WTC11 (cell line): ENCODE measurements at regions not wholly inside any gene's neighbourhood (a gene's known extent, or its start where the extent isn't known, plus 50 kb on each side); places are given as distances from the start of the nearest gene placed in this dataset.

Experiments
- ATAC-seq: fragments of 200-7000 bp; cut with Tn5 transposase; 2 replicates; pipeline ENCODE4 v1.10.0; 2021; ENCODE audit warnings: mild to moderate bottlenecking, moderate library complexity
- CTCF ChIA-PET: fragments of 300-600 bp; sonication (Branson Sonifier 250); formaldehyde crosslinking; loops from one replicate; lab custom pipeline; 2021; ENCODE audit warnings: antibody characterized with exemption; lab: Charles Lee
- POLR2A ChIA-PET: fragments of 350-600 bp; sonication (Branson Sonifier 250); formaldehyde crosslinking; loops from one replicate; lab custom pipeline; 2021; ENCODE audit warnings: antibody characterized with exemption; lab: Charles Lee
- DNase-seq: peaks from one replicate; pipeline ENCODE4 v3.0.0; 2021; ENCODE audit warnings: low spot score
- H3K27ac Mint-ChIP-seq: 2 replicates; pipeline ENCODE4 v1.8.0; 2021; ENCODE audit warnings: mixed read lengths
- H3K27me3 Mint-ChIP-seq: 2 replicates; pipeline ENCODE4 v1.8.0; 2021; ENCODE audit warnings: low read depth, mild to moderate bottlenecking, moderate library complexity, mixed read lengths
- H3K36me3 Mint-ChIP-seq: 2 replicates; pipeline ENCODE4 v1.8.0; 2021; ENCODE audit warnings: mixed read lengths
- H3K4me1 Mint-ChIP-seq: 2 replicates; pipeline ENCODE4 v1.8.0; 2022; ENCODE audit warnings: mixed read lengths
- H3K4me3 Mint-ChIP-seq: 2 replicates; pipeline ENCODE4 v1.8.0; 2021; ENCODE audit warnings: mild to moderate bottlenecking, moderate library complexity, mixed read lengths
- H3K9me3 Mint-ChIP-seq: 2 replicates; pipeline ENCODE4 v1.8.0; 2021; ENCODE audit warnings: mixed read lengths
- ATF6 ChIP-seq: sonication (generic); formaldehyde crosslinking; IDR thresholded peaks from 2 replicates; pipeline ENCODE4 v1.8.1; 2023; ENCODE audit warnings: mild to moderate bottlenecking, missing genetic modification reagents
- CDX4 ChIP-seq: fragments of 250-450 bp; sonication (Bioruptor Pico); IDR thresholded peaks from 2 replicates; pipeline ENCODE4 v1.9.0; 2021; ENCODE audit warnings: moderate library complexity, mild to moderate bottlenecking, inconsistent platforms, borderline replicate concordance
- CREB1 ChIP-seq: sonication (generic); formaldehyde crosslinking; IDR thresholded peaks from 2 replicates; pipeline ENCODE4 v1.8.0; 2023; ENCODE audit warnings: mild to moderate bottlenecking, missing genetic modification reagents
- CTCF ChIP-seq: fragments of 200-600 bp; IDR thresholded peaks from 2 replicates; pipeline ENCODE4 v1.8.0; 2022; ENCODE audit warnings: antibody characterized with exemption
- EMX1 ChIP-seq: fragments of 250-450 bp; sonication (Bioruptor Pico); IDR thresholded peaks from 2 replicates; pipeline ENCODE4 v1.8.0; 2021; ENCODE audit warnings: mild to moderate bottlenecking
- ETV6 ChIP-seq: sonication (generic); formaldehyde crosslinking; IDR thresholded peaks from 2 replicates; pipeline ENCODE4 v1.8.1; 2022; ENCODE audit warnings: mild to moderate bottlenecking, missing genetic modification reagents
- GRHL2 ChIP-seq: fragments of 250-450 bp; sonication (Bioruptor Pico); IDR thresholded peaks from 2 replicates; pipeline ENCODE4 v1.8.0; 2022; ENCODE audit warnings: mild to moderate bottlenecking, moderate library complexity; ENCODE audit not compliant: insufficient replicate concordance, severe bottlenecking
- GTF2I ChIP-seq: fragments of 250-450 bp; sonication (Bioruptor Pico); conservative IDR thresholded peaks from 2 replicates; pipeline ENCODE4 v1.4.0; 2021; ENCODE audit warnings: mild to moderate bottlenecking
- HMGA2 ChIP-seq: fragments of 250-450 bp; sonication (Bioruptor Pico); IDR thresholded peaks from 2 replicates; pipeline ENCODE4 v1.4.0; 2021; ENCODE audit warnings: mild to moderate bottlenecking, moderate library complexity
- HMGXB4 ChIP-seq: sonication (generic); formaldehyde crosslinking; IDR thresholded peaks from 2 replicates; pipeline ENCODE4 v1.8.1; 2023; ENCODE audit warnings: mild to moderate bottlenecking, moderate library complexity, missing genetic modification reagents
- NFE2L1 ChIP-seq: sonication (generic); formaldehyde crosslinking; IDR thresholded peaks from 2 replicates; pipeline ENCODE4 v1.8.1; 2023; ENCODE audit warnings: missing genetic modification reagents
- NR3C1 ChIP-seq: sonication (generic); formaldehyde crosslinking; conservative IDR thresholded peaks from 2 replicates; pipeline ENCODE4 v1.8.1; 2023; ENCODE audit warnings: low read depth, mild to moderate bottlenecking, missing genetic modification reagents
- OVOL2 ChIP-seq: fragments of 250-450 bp; sonication (Bioruptor Pico); IDR thresholded peaks from 2 replicates; pipeline ENCODE4 v1.9.0; 2021; ENCODE audit warnings: mild to moderate bottlenecking, borderline replicate concordance
- PREB ChIP-seq: sonication (generic); formaldehyde crosslinking; IDR thresholded peaks from 2 replicates; pipeline ENCODE4 v1.8.1; 2022; ENCODE audit warnings: mild to moderate bottlenecking, missing genetic modification reagents, moderate library complexity, borderline replicate concordance
- TCF7 ChIP-seq: sonication (generic); formaldehyde crosslinking; IDR thresholded peaks from 2 replicates; pipeline ENCODE4 v1.8.0; 2022; ENCODE audit warnings: mild to moderate bottlenecking, low read depth, missing genetic modification reagents, moderate library complexity
- TEAD4 ChIP-seq: sonication (generic); formaldehyde crosslinking; IDR thresholded peaks from 2 replicates; pipeline ENCODE4 v1.8.0; 2022; ENCODE audit warnings: mild to moderate bottlenecking, missing genetic modification reagents
- USF1 ChIP-seq: sonication (generic); formaldehyde crosslinking; IDR thresholded peaks from 2 replicates; pipeline ENCODE4 v1.8.0; 2022; ENCODE audit warnings: mild to moderate bottlenecking, missing genetic modification reagents
- ZBTB21 ChIP-seq: sonication (generic); formaldehyde crosslinking; IDR thresholded peaks from 2 replicates; pipeline ENCODE4 v1.8.1; 2023; ENCODE audit warnings: mild to moderate bottlenecking, missing genetic modification reagents, borderline replicate concordance
- ZNF263 ChIP-seq: sonication (generic); formaldehyde crosslinking; IDR thresholded peaks from 2 replicates; pipeline ENCODE4 v1.8.1; 2022; ENCODE audit warnings: low read depth, mild to moderate bottlenecking, moderate library complexity, missing genetic modification reagents
- ZNF317 ChIP-seq: sonication (generic); formaldehyde crosslinking; IDR thresholded peaks from 2 replicates; pipeline ENCODE4 v1.8.1; 2023; ENCODE audit warnings: low read depth, mild to moderate bottlenecking, moderate library complexity, missing genetic modification reagents, borderline replicate concordance
- ZNF423 ChIP-seq: fragments of 250-450 bp; sonication (Bioruptor Pico); IDR thresholded peaks from 2 replicates; pipeline ENCODE4 v2.1.2; 2022; ENCODE audit warnings: mild to moderate bottlenecking, moderate library complexity
- ZNF532 ChIP-seq: fragments of 250-450 bp; sonication (Bioruptor Pico); IDR thresholded peaks from 2 replicates; pipeline ENCODE4 v1.9.0; 2021; ENCODE audit warnings: mild to moderate bottlenecking, borderline replicate concordance
- ZNF671 ChIP-seq: fragments of 250-450 bp; sonication (Bioruptor Pico); IDR thresholded peaks from 2 replicates; pipeline ENCODE4 v1.8.0; 2021; ENCODE audit warnings: mild to moderate bottlenecking

- Mint-ChIP-seq H3K4me3 (no peak overlapping the region), H3K4me1 (no peaks in the 10 kb centered on the region), H3K9me3 (peaks cover 44% of the 10 kb centered on the region), H3K27me3 (peaks cover 14% of the 10 kb centered on the region), H3K36me3 (peaks cover 48% of the 10 kb centered on the region), H3K27ac (no peak overlapping the region)
- ChIA-PET POLR2A (no interaction called here), CTCF (no interaction called here)
- ATAC-seq, result no peak
- no peak for TF ChIP-seq ZNF263 (CRISPR knock-in tag)
- no peak for TF ChIP-seq ZNF671
- TF ChIP-seq HMGXB4 (CRISPR knock-in tag), result no peak
- no peak for TF ChIP-seq CTCF
- TF ChIP-seq ATF6 (CRISPR knock-in tag), result no peak
- TF ChIP-seq ZNF317 (CRISPR knock-in tag), result no peak
- no peak for TF ChIP-seq OVOL2 (CRISPR knock-in tag)
- no peak for TF ChIP-seq ETV6
- no peak for TF ChIP-seq PREB (CRISPR knock-in tag)
- TF ChIP-seq NFE2L1, result no peak
- no peak for TF ChIP-seq HMGA2 (CRISPR knock-in tag)
- TF ChIP-seq USF1 (CRISPR knock-in tag), result no peak
- TF ChIP-seq TCF7 (CRISPR knock-in tag), result no peak
- no peak for DNase-seq
Measured at GRCh38 chr2:4942441-4942840, 749.7 kb upstream of the SOX11 start.

GRCh38 chr2:4947911-4948310, 744.3 kb upstream of the SOX11 start:
- H3K9me3 Mint-ChIP-seq, result peaks cover 53% of the 10 kb centered on the region
- H3K36me3 Mint-ChIP-seq, result peaks cover 55% of the 10 kb centered on the region
- DNase-seq, result no peak
- no peak overlapping the region for H3K27ac Mint-ChIP-seq
- no peak for ATAC-seq
- H3K27me3 Mint-ChIP-seq, result peaks cover 12% of the 10 kb centered on the region; the same call in 1 of the 2 replicates
- H3K4me1 Mint-ChIP-seq, result no peaks in the 10 kb centered on the region
- H3K4me3 Mint-ChIP-seq, result no peak overlapping the region
- ChIA-PET CTCF (no interaction called here), POLR2A (no interaction called here)
- TF ChIP-seq TCF7 (CRISPR knock-in tag), result no peak
- no peak for TF ChIP-seq TEAD4 (CRISPR knock-in tag)
- no peak for TF ChIP-seq GTF2I (CRISPR knock-in tag)
- no peak for TF ChIP-seq EMX1 (CRISPR knock-in tag)
- no peak for TF ChIP-seq ZNF532
- TF ChIP-seq ZBTB21 (CRISPR knock-in tag), result no peak
- TF ChIP-seq CREB1 (CRISPR knock-in tag), result no peak
- TF ChIP-seq PREB (CRISPR knock-in tag), result no peak
- no peak for TF ChIP-seq CDX4 (CRISPR knock-in tag)
- no peak for TF ChIP-seq GRHL2 (CRISPR knock-in tag)
- TF ChIP-seq ZNF423 (CRISPR knock-in tag), result no peak
- TF ChIP-seq NR3C1 (CRISPR knock-in tag), result no peak
